Neuronal stem cell (in vitro differentiated cells): ENCODE measurements at regions not wholly inside any gene's neighbourhood (a gene's known extent, or its start where the extent isn't known, plus 50 kb on each side); places are given as distances from the start of the nearest gene placed in this dataset.

Experiments used
- DNase-seq: peaks from one replicate; pipeline ENCODE4 v3.0.0-alpha.2; 2013; ENCODE audit warnings: low spot score
- H2AFZ ChIP-seq: one replicate; pipeline ENCODE4 v1.6.1; 2013; ENCODE audit warnings: mild to moderate bottlenecking, low read length, inconsistent platforms
- H2AK5ac ChIP-seq: 2 replicates; pipeline ENCODE4 v1.6.1; 2013; ENCODE audit warnings: low read depth, mild to moderate bottlenecking, inconsistent platforms, low read length, moderate library complexity, mixed read lengths
- H2BK120ac ChIP-seq: 2 replicates; pipeline ENCODE4 v1.6.1; 2013; ENCODE audit warnings: low read depth, mild to moderate bottlenecking, inconsistent platforms, low read length, moderate library complexity, mixed read lengths
- H2BK12ac ChIP-seq: one replicate; pipeline ENCODE4 v1.6.1; 2013; ENCODE audit warnings: low read length, inconsistent platforms
- H2BK15ac ChIP-seq: 2 replicates; pipeline ENCODE4 v1.6.1; 2013; ENCODE audit warnings: mild to moderate bottlenecking, low read length, inconsistent platforms, mixed read lengths
- H2BK5ac ChIP-seq: one replicate; pipeline ENCODE4 v1.6.1; 2013; ENCODE audit warnings: inconsistent platforms, mild to moderate bottlenecking, low read length, moderate library complexity
- H3K14ac ChIP-seq: one replicate; pipeline ENCODE4 v1.6.1; 2013; ENCODE audit warnings: low read length, inconsistent platforms
- H3K18ac ChIP-seq: 2 replicates; pipeline ENCODE4 v1.6.1; 2013; ENCODE audit warnings: low read length, inconsistent platforms
- H3K23ac ChIP-seq: 2 replicates; pipeline ENCODE4 v1.6.1; 2013; ENCODE audit warnings: low read depth, mild to moderate bottlenecking, mixed read lengths, low read length, inconsistent platforms; ENCODE audit not compliant: poor library complexity
- H3K27ac ChIP-seq: replicated peaks from 3 replicates; pipeline ENCODE4 v1.5.1; 2013; ENCODE audit warnings: low read length, inconsistent platforms
- H3K27me3 ChIP-seq, 3 experiments: 2 replicates each; pipeline ENCODE4 v1.6.1; 2013; ENCODE audit warnings: low read length in 3 of 3, mild to moderate bottlenecking in 2 of 3, inconsistent platforms in 1 of 3, low read depth in 1 of 3, mixed read lengths in 1 of 3, moderate library complexity in 1 of 3; ENCODE audit not compliant: control insufficient read depth in 3 of 3, insufficient read depth in 3 of 3
- H3K36me3 ChIP-seq, 2 donors: replicated peaks in 1 of 2; 2 replicates each; pipeline ENCODE4 v1.6.1; 2013; ENCODE audit warnings: low read length in 2 of 2; ENCODE audit not compliant: control insufficient read depth in 2 of 2, insufficient read depth in 2 of 2
- H3K4ac ChIP-seq: 2 replicates; pipeline ENCODE4 v1.6.1; 2013; ENCODE audit warnings: inconsistent platforms, mild to moderate bottlenecking, low read length, moderate library complexity
- H3K4me1 ChIP-seq, 2 donors: 1 replicate in 1 of 2; 2 replicates in 1 of 2; pipeline ENCODE4 v1.6.1; 2013; ENCODE audit warnings: low read length in 2 of 2, low read depth in 1 of 2; ENCODE audit not compliant: control insufficient read depth in 2 of 2, insufficient read depth in 1 of 2
- H3K4me2 ChIP-seq: one replicate; pipeline ENCODE4 v1.6.1; 2013; ENCODE audit warnings: mild to moderate bottlenecking, low read length, inconsistent platforms; ENCODE audit not compliant: insufficient read depth, poor library complexity, severe bottlenecking
- H3K4me3 ChIP-seq, 2 donors: 2 replicates each; pipeline ENCODE4 v1.5.1; 2013; ENCODE audit warnings: low read length in 2 of 2, mild to moderate bottlenecking in 2 of 2, inconsistent platforms in 1 of 2, moderate library complexity in 1 of 2
- H3K79me1 ChIP-seq: one replicate; pipeline ENCODE4 v1.6.1; 2013; ENCODE audit warnings: low read depth, mild to moderate bottlenecking, inconsistent platforms, low read length, moderate library complexity
- H3K9ac ChIP-seq: one replicate; pipeline ENCODE4 v1.6.1; 2013; ENCODE audit warnings: mild to moderate bottlenecking, low read depth, low read length, inconsistent platforms; ENCODE audit not compliant: poor library complexity
- H3K9me3 ChIP-seq, 2 donors: replicated peaks in 1 of 2; 2 replicates each; pipeline versions ENCODE3 to v1.6.1; 2013; ENCODE audit warnings: low read length in 2 of 2, mild to moderate bottlenecking in 2 of 2, inconsistent platforms in 1 of 2, low read depth in 1 of 2, mixed read lengths in 1 of 2, moderate library complexity in 1 of 2; ENCODE audit not compliant: control insufficient read depth in 2 of 2, insufficient read depth in 1 of 2
- H4K8ac ChIP-seq: one replicate; pipeline ENCODE4 v1.6.1; 2013; ENCODE audit warnings: low read depth, mild to moderate bottlenecking, inconsistent platforms, low read length, moderate library complexity
- H4K91ac ChIP-seq: one replicate; pipeline ENCODE4 v1.6.1; 2013; ENCODE audit warnings: low read length, low read depth, mild to moderate bottlenecking, inconsistent platforms; ENCODE audit not compliant: poor library complexity
- WGBS, 2 donors: extraction: QIAGEN DNeasy Blood & Tissue Kit; methylation state at CpG; one replicate each; pipeline ENCODE4 v1.1.7; 2013; ENCODE audit warnings: missing lambda C conversion rate in 2 of 2, mixed read lengths in 1 of 2; ENCODE audit not compliant: insufficient read length in 2 of 2, insufficient replicate concordance in 1 of 2; ENCODE audit errors: extremely low coverage in 2 of 2; 5-methylcytosine and 5-hydroxymethylcytosine counted together

- no peak overlapping the region for H2BK5ac ChIP-seq
- no peak overlapping the region for H3K14ac ChIP-seq
- no peak overlapping the region for H2AK5ac ChIP-seq
- DNase-seq: no peak
- H2BK12ac ChIP-seq: no peak overlapping the region
- no peaks in the 10 kb centered on the region for H3K36me3 ChIP-seq
- no peak overlapping the region for H4K91ac ChIP-seq
- no peak overlapping the region for H3K18ac ChIP-seq
- H3K4me3 ChIP-seq: no peak overlapping the region
- H3K27ac ChIP-seq: no peak overlapping the region
- no peak overlapping the region for H2BK15ac ChIP-seq
- H3K9ac ChIP-seq: no peak overlapping the region
- no peak overlapping the region for H3K4me2 ChIP-seq
- no CpG with 5 or more reads among the region's 3 CpGs for WGBS, 2 donors
- H3K27me3 ChIP-seq: no peaks in the 10 kb centered on the region
- no peak overlapping the region for H2BK120ac ChIP-seq
- no peaks in the 10 kb centered on the region for H3K9me3 ChIP-seq
- H3K4ac ChIP-seq: no peak overlapping the region
- H3K23ac ChIP-seq: no peak overlapping the region
- no peak overlapping the region for H4K8ac ChIP-seq
- H3K4me1 ChIP-seq: no peaks in the 10 kb centered on the region
- H3K79me1 ChIP-seq: no peaks in the 10 kb centered on the region
- H2AFZ ChIP-seq: no peak overlapping the region
Measured at GRCh38 chr21:25489673-25490072, 117.6 kb downstream of the MRPL39 start.

DNA sequence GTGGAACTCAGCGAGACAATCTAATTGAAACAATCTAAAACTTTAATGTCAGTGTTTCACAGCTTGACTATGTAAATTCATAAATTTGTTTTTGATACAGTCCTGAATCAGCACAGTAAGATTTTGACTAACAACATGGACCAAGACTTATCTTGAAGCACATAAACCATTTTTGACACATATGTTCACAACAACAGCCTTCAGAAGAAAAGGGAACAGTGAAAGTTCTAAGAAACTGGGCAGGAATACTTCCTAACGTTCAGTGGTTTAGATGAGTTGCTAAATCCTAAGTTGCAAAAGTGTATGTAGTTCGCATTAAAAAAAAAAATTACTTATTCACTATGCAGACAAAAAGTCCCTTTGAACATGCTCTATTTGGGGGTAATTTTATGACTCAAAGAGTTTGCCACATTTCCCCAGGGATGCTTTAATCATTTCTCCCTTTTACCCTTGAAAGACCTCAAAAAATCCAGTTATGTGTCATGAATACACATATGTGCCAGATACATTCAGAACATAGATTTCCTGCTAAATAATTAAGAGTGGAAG, 120.2 kb downstream of the MRPL39 start:
- Histone ChIP-seq H3K4me3 (no peak overlapping the region), H3K23ac (no peak overlapping the region), H3K14ac (no peak overlapping the region), H3K79me1 (no peaks in the 10 kb centered on the region), H4K91ac (no peak overlapping the region), H2BK12ac (no peak overlapping the region), H2BK15ac (no peak overlapping the region), H3K18ac (no peak overlapping the region), H3K27ac (no peak overlapping the region), H2BK120ac (no peak overlapping the region), H3K36me3 (no peaks in the 10 kb centered on the region), H3K4me2 (no peak overlapping the region), H2AK5ac (no peak overlapping the region), H2AFZ (no peak overlapping the region), H2BK5ac (no peak overlapping the region), H4K8ac (no peak overlapping the region), H3K9me3 (peaks cover 0 to 2% of the 10 kb centered on the region in 2 donors), H3K27me3 (no peaks in the 10 kb centered on the region), H3K4ac (no peak overlapping the region), H3K9ac (no peak overlapping the region), H3K4me1 (no peaks in the 10 kb centered on the region)
- no CpG with 5 or more reads among the region's 3 CpGs for WGBS, 2 donors
- DNase-seq: no peak

DNA sequence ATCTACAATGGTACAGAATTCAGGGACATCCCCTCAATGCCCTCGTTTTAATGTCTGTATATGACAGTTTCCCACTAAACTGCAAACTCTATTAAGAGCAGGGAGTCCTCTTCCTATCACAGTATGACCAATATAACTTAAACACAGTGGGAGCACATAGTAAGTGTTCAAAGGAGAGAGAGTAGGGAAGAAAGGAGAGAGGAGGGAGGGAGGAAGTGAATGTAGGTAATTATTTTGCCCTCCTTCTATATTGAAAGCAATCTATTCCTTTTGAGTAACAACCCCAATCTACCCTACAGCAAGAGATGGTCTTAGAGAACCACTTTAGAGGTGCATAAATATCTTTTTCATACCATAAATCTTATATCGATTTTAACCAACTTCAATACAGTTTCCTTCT, 121.4 kb downstream of the MRPL39 start:
- Histone ChIP-seq H2BK5ac (no peak overlapping the region), H3K23ac (no peak overlapping the region), H2AK5ac (no peak overlapping the region), H2BK15ac (no peak overlapping the region), H3K9ac (no peak overlapping the region), H3K14ac (no peak overlapping the region), H3K36me3 (no peaks in the 10 kb centered on the region), H3K27me3 (no peaks in the 10 kb centered on the region), H3K4me2 (no peak overlapping the region), H2BK120ac (no peak overlapping the region), H3K4me3 (no peak overlapping the region), H3K4me1 (no peaks in the 10 kb centered on the region), H4K8ac (no peak overlapping the region), H3K27ac (no peak overlapping the region), H3K79me1 (no peaks in the 10 kb centered on the region), H3K4ac (no peak overlapping the region), H2BK12ac (no peak overlapping the region), H3K18ac (no peak overlapping the region), H2AFZ (no peak overlapping the region), H4K91ac (no peak overlapping the region), H3K9me3 (peaks cover 0 to 2% of the 10 kb centered on the region in 2 donors)
- DNase-seq: no peak
- WGBS, 2 donors: 100% methylated on average over 1 of the region's 2 CpGs

DNA sequence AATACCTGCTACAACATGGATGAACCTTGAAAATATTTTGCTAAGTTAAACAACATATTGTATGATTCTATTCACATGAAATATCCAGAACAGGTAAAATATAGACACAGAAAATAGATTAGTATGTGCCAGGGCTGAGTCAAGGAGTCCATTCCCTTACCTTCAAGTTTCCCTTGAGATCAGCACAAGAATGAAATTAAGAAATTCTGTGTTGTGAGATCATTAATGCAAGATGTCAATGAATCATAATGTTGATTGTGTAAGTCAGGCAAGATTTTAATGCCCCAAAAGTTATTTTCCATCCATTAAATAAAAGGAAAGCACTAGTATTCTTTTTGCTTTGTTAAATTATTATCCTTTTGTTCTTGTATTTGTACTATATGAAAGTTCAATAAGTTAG, 139.4 kb downstream of the MRPL39 start:
- no peak overlapping the region for H2BK15ac ChIP-seq
- no peak for DNase-seq
- H3K9me3 ChIP-seq: no peaks in the 10 kb centered on the region
- no peak overlapping the region for H3K4me3 ChIP-seq
- no peak overlapping the region for H3K4ac ChIP-seq
- no peak overlapping the region for H3K27ac ChIP-seq
- no peak overlapping the region for H3K9ac ChIP-seq
- no peak overlapping the region for H3K23ac ChIP-seq
- H4K8ac ChIP-seq: no peak overlapping the region
- no peak overlapping the region for H3K14ac ChIP-seq
- no peak overlapping the region for H2AK5ac ChIP-seq
- H3K27me3 ChIP-seq: no peaks in the 10 kb centered on the region
- no peak overlapping the region for H4K91ac ChIP-seq
- no peak overlapping the region for H2BK12ac ChIP-seq
- H3K18ac ChIP-seq: no peak overlapping the region
- H3K36me3 ChIP-seq: no peaks in the 10 kb centered on the region
- H2BK5ac ChIP-seq: no peak overlapping the region
- H3K79me1 ChIP-seq: no peaks in the 10 kb centered on the region
- H2BK120ac ChIP-seq: no peak overlapping the region
- no peaks in the 10 kb centered on the region for H3K4me1 ChIP-seq
- no peak overlapping the region for H2AFZ ChIP-seq
- no peak overlapping the region for H3K4me2 ChIP-seq
